ENCODE measurements at regions not wholly inside any gene's neighbourhood (a gene's known extent, or its start where the extent isn't known, plus 50 kb on each side); places are given as distances from the start of the nearest gene placed in this dataset.
A peak's percentile ranks its signal among the peaks of the same experiment; 100 is the strongest.
"Not testable (repeated sequence)": the region's sequence is repeated elsewhere in the genome, so short reads cannot be mapped to it uniquely, and the experiment has no call there.

DNA sequence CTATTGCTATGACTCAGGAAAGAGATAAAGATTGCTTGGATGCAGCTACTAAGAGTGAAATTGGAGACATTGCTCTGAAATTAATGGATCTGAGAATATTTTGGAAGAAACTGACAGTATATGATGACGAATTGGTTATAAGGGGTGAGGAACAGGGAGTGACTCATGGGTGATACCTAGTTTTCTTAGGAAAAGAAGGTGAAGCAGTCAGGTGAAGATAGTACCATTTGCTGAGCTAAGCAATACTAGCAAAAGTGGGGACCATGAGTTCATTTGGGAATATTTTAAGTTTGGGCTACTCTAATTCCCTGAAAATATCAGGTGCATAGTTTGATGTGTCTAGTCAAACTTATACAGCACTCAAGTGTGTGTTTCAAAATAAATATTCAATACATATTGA lies 260.1 kb upstream of the NFIA start:
- DNase-seq, result no peak
- Histone ChIP-seq H3K9me3 (ENCODE audit: control insufficient read depth, low read depth, low read length) (no peaks in the 10 kb centered on the region), H3K27me3 (ENCODE audit: control insufficient read depth, insufficient read depth, low read length) (no peaks in the 10 kb centered on the region), H3K4me3 (ENCODE audit: low read length) (no peak overlapping the region), H3K27ac (ENCODE audit: low read length) (no peak overlapping the region), H3K4me1 (ENCODE audit: control insufficient read depth, insufficient read depth, low read length) (peaks cover 10% of the 10 kb centered on the region), H3K36me3 (ENCODE audit: control insufficient read depth, insufficient read depth, low read length) (no peaks in the 10 kb centered on the region)
- no CpG with 5 or more reads among the region's 1 CpG for WGBS (ENCODE audit: insufficient coverage, low lambda C conversion rate)

DNA sequence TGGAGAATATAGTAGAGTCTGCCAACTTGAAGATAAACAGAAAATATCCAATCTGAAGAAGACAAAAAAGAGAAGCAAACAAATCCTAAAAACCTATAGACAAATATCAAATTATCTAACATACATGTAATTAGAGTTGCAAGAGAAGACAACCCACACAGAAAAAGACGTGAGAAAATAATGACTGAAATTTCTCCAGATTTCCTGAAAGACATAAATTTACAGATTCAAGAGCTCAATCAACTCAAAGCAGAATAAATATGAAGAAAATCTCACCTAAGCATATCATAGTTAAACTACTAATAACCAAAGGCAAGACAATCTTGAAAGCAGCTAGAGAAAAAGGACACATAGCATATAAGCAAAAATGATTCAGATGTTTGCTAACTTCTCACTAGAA lies 261.2 kb upstream of the NFIA start:
- no peaks in the 10 kb centered on the region for H3K36me3 ChIP-seq (ENCODE audit: control insufficient read depth, insufficient read depth, low read length)
- no peaks in the 10 kb centered on the region for H3K27me3 ChIP-seq (ENCODE audit: control insufficient read depth, insufficient read depth, low read length)
- no peak overlapping the region for H3K4me3 ChIP-seq (ENCODE audit: low read length)
- peaks cover 10% of the 10 kb centered on the region for H3K4me1 ChIP-seq (ENCODE audit: control insufficient read depth, insufficient read depth, low read length)
- no peak overlapping the region for H3K27ac ChIP-seq (ENCODE audit: low read length)
- WGBS (ENCODE audit: insufficient coverage, low lambda C conversion rate), result 100% methylated on average over 1 of the region's 1 CpG
- no peak for DNase-seq
- H3K9me3 ChIP-seq (ENCODE audit: control insufficient read depth, low read depth, low read length), result no peaks in the 10 kb centered on the region

DNA sequence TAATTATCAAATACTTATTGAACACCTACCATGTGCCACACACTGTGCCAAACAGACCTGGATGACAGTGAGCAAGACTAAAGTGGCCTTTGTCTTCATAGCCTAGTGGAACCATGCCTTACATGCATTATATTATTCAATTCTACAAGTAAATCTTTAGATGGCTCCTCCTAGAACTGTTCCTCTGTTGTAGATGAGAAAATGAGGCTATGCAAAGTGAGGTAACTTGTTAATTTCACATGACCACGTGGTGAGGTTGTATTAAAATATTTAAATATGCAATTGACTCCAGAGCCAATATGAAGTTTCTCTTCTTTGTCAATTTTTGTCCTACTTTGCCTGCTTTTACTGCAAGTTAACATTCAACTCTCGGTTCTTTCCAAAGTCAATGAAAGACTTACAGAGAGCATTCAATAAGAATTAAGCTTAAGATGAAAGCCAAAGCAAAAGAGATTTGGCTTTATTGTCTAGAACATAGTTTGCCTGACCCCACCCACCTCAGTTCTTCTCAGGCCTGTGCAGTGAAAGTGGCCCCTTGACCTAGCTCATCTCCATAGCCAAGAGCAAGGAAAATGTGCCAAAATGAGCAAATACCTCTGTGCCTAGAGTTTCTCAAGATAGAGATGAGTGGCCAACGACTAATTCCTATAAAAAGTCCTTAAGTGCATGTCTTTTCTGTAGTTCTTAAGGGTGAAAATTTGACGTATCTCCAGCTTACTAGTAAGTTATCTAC lies 263.2 kb upstream of the NFIA start:
- 81% methylated on average over 3 of the region's 4 CpGs for WGBS (ENCODE audit: insufficient coverage, low lambda C conversion rate)
- Histone ChIP-seq H3K27ac (ENCODE audit: low read length) (no peak overlapping the region), H3K4me3 (ENCODE audit: low read length) (no peak overlapping the region), H3K27me3 (ENCODE audit: control insufficient read depth, insufficient read depth, low read length) (no peaks in the 10 kb centered on the region), H3K9me3 (ENCODE audit: control insufficient read depth, low read depth, low read length) (no peaks in the 10 kb centered on the region), H3K4me1 (ENCODE audit: control insufficient read depth, insufficient read depth, low read length) (peaks cover 2% of the 10 kb centered on the region), H3K36me3 (ENCODE audit: control insufficient read depth, insufficient read depth, low read length) (no peaks in the 10 kb centered on the region)
- DNase-seq, result no peak

DNA sequence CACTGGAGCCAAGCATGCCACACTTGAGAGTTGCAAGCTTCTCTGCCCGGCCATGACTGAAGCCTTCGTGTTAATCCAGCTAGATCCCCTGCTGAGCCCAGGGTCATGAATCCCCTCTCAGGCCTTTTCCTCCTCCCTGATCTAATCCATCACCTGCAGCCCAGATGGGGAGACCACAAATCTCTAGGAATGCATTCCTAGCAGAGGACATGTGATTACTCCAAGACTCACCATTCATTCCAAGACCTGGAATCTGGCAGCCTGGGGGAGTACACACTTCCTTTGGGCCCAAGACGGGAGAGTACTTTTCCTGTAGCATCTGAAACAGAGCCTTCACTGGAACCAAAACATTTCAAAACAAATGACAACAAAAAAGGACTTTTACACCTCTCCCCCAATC lies 269.3 kb upstream of the NFIA start:
- Histone ChIP-seq H3K27ac (ENCODE audit: low read length) (no peak overlapping the region), H3K36me3 (ENCODE audit: control insufficient read depth, insufficient read depth, low read length) (no peaks in the 10 kb centered on the region), H3K4me1 (ENCODE audit: control insufficient read depth, insufficient read depth, low read length) (peaks cover 1% of the 10 kb centered on the region), H3K9me3 (ENCODE audit: control insufficient read depth, low read depth, low read length) (no peaks in the 10 kb centered on the region), H3K4me3 (ENCODE audit: low read length) (no peak overlapping the region), H3K27me3 (ENCODE audit: control insufficient read depth, insufficient read depth, low read length) (no peaks in the 10 kb centered on the region)
- DNase-seq, result no peak
- no CpG with 5 or more reads among the region's 3 CpGs for WGBS (ENCODE audit: insufficient coverage, low lambda C conversion rate)

DNA sequence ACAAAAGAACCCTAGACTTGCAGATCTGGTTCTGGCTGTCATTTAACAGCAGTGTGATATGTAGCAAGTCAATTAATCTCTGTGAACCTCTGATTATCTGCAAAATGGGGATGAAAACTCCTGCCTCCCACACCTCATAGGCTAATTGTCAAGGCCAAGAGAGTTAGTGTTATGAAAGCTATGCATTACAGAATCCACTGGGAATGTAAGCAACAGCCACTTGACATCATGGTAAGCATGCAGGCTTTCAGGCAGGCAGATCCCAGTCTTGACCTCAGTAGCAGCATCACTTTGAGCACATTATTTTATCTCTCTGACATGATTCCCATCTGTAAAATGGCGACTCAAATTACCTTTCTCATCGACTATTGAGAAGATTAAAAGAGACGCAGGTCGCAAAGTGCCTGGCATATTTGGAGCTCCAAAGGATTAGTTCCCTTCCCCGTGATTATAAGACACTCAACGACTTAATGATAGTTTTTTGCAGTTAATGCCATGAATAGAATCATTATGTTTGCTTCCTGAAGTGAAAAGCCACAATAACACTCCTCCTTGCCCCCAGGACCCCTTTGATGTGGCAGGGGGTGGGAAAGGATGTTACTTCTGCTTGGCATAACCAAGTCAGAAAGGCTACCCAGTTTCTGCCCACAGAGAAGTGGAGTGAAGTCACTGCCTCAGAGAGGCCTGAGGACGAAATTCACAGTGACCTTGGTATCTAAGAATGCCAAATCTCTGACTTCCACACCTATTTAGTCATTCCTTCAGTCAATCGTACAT lies 273.0 kb upstream of the NFIA start:
- no peaks in the 10 kb centered on the region for H3K27me3 ChIP-seq (ENCODE audit: control insufficient read depth, insufficient read depth, low read length)
- H3K4me1 ChIP-seq (ENCODE audit: control insufficient read depth, insufficient read depth, low read length), result peaks cover 3% of the 10 kb centered on the region
- DNase-seq, result no peak
- peaks cover 9% of the 10 kb centered on the region for H3K9me3 ChIP-seq (ENCODE audit: control insufficient read depth, low read depth, low read length)
- H3K4me3 ChIP-seq (ENCODE audit: low read length), result no peak overlapping the region
- 81% methylated on average over 4 of the region's 8 CpGs for WGBS (ENCODE audit: insufficient coverage, low lambda C conversion rate)
- H3K36me3 ChIP-seq (ENCODE audit: control insufficient read depth, insufficient read depth, low read length), result no peaks in the 10 kb centered on the region
- H3K27ac ChIP-seq (ENCODE audit: low read length), result peak overlapping the region; percentile 45

DNA sequence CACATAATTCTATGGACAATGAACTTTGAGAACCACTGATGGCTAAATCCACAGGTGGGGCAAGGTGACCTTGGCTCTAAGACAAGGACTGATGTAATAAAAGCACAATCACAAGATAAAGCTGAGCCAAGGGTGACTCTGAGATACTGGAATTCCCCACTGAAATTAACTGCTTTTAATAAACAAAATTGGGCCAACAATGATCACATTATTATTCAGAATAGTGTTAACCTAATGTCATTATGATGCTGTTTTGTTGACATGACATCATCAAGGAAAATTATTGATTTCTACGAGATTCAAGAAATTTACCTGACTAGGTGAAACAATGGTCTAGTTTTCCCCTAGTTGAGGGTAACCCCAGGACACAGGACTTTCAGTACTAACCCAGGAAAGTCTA lies 273.7 kb upstream of the NFIA start:
- no peak overlapping the region for H3K4me3 ChIP-seq (ENCODE audit: low read length)
- H3K4me1 ChIP-seq (ENCODE audit: control insufficient read depth, insufficient read depth, low read length), result peaks cover 3% of the 10 kb centered on the region
- H3K27me3 ChIP-seq (ENCODE audit: control insufficient read depth, insufficient read depth, low read length), result no peaks in the 10 kb centered on the region
- no CpG with 5 or more reads among the region's 1 CpG for WGBS (ENCODE audit: insufficient coverage, low lambda C conversion rate)
- peak overlapping the region; percentile 45 for H3K27ac ChIP-seq (ENCODE audit: low read length)
- no peaks in the 10 kb centered on the region for H3K36me3 ChIP-seq (ENCODE audit: control insufficient read depth, insufficient read depth, low read length)
- no peak for DNase-seq
- H3K9me3 ChIP-seq (ENCODE audit: control insufficient read depth, low read depth, low read length), result peaks cover 9% of the 10 kb centered on the region

DNA sequence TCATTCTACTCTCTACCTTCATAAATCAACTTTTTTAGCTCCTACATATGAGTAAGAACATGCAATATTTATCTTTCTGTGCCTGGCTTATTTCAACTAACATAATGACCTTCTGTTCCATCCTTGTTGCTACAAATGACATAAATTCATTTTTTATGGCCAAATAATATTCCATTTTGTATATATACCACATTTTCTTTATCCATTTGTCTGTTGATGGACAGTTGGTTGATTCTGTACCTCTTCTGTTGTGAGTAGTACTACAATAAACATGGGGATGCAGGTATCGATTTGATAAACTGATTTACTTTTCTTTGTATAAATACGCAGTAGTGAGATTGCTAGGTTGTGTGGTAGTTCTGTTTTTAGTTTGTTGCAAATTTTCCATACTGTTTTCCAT lies 279.5 kb upstream of the NFIA start:
- H3K27me3 ChIP-seq (ENCODE audit: control insufficient read depth, insufficient read depth, low read length), result no peaks in the 10 kb centered on the region
- no peaks in the 10 kb centered on the region for H3K36me3 ChIP-seq (ENCODE audit: control insufficient read depth, insufficient read depth, low read length)
- H3K4me3 ChIP-seq (ENCODE audit: low read length), result no peak overlapping the region
- H3K27ac ChIP-seq (ENCODE audit: low read length), result no peak overlapping the region
- no peak for DNase-seq
- WGBS (ENCODE audit: insufficient coverage, low lambda C conversion rate), result 100% methylated on average over 2 of the region's 2 CpGs
- H3K9me3 ChIP-seq (ENCODE audit: control insufficient read depth, low read depth, low read length), result peaks cover 12% of the 10 kb centered on the region
- peaks cover under 1% of the 10 kb centered on the region for H3K4me1 ChIP-seq (ENCODE audit: control insufficient read depth, insufficient read depth, low read length)

DNA sequence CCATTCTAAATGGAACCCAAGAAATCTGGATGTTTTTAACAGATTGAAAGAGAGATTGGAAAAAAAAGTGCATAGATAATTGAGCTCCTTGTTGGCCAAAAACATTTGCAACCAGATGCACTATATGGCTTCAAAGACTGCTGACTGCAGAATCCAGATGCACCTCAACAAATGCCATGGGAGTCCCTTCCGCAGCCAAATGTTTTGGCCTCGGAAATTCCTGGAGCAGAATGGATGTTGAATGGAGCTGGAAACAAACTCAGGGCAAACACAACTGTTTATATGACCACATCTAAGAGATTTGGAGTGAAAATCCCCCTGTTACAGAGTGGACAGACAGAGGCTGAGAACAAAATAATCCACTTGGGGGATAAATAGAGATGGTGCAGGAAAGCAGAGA lies 285.0 kb upstream of the NFIA start:
- Histone ChIP-seq H3K27me3 (ENCODE audit: control insufficient read depth, insufficient read depth, low read length) (no peaks in the 10 kb centered on the region), H3K27ac (ENCODE audit: low read length) (no peak overlapping the region), H3K9me3 (ENCODE audit: control insufficient read depth, low read depth, low read length) (no peaks in the 10 kb centered on the region), H3K4me1 (ENCODE audit: control insufficient read depth, insufficient read depth, low read length) (no peaks in the 10 kb centered on the region), H3K4me3 (ENCODE audit: low read length) (no peak overlapping the region), H3K36me3 (ENCODE audit: control insufficient read depth, insufficient read depth, low read length) (no peaks in the 10 kb centered on the region)
- no CpG with 5 or more reads among the region's 2 CpGs for WGBS (ENCODE audit: insufficient coverage, low lambda C conversion rate)
- DNase-seq, result no peak

DNA sequence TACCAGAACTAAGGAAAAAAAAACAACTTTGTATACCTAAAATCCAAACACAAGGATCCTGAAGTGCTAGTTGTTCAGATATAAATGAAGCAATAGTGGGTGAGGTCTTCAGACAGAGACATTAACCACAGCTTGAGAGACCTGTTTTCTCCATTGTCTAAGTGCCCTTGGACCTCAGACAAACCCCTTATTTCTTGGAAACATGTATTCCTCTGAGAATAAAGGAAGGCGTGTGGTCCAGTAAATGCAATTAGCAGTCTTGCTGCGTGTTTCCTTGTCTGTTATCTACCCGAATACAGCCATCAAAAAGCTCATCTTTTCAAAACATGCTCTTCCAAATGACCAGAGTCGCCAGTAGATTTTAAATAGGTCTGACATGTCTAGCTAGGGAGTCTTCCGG lies 291.1 kb upstream of the NFIA start:
- H3K9me3 ChIP-seq (ENCODE audit: control insufficient read depth, low read depth, low read length), result no peaks in the 10 kb centered on the region
- 100% methylated on average over 1 of the region's 5 CpGs for WGBS (ENCODE audit: insufficient coverage, low lambda C conversion rate)
- no peaks in the 10 kb centered on the region for H3K27me3 ChIP-seq (ENCODE audit: control insufficient read depth, insufficient read depth, low read length)
- H3K4me1 ChIP-seq (ENCODE audit: control insufficient read depth, insufficient read depth, low read length), result no peaks in the 10 kb centered on the region
- H3K27ac ChIP-seq (ENCODE audit: low read length), result no peak overlapping the region
- H3K4me3 ChIP-seq (ENCODE audit: low read length), result no peak overlapping the region
- H3K36me3 ChIP-seq (ENCODE audit: control insufficient read depth, insufficient read depth, low read length), result no peaks in the 10 kb centered on the region
- no peak for DNase-seq

DNA sequence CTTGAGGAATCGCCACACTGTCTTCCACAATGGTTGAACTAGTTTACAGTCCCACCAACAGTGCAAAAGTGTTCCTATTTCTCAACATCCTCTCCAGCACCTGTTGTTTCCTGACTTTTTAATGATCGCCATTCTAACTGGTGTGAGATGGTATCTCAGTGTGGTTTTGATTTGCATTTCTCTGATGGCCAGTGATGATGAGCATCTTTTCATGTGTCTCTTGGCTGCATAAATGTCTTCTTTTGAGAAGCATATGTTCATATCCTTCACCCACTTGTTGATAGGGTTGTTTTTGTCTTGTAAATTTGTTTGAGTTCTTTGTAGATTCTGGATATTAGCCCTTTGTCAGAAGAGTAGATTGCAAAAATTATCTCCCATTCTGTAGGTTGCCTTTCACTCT lies 309.3 kb upstream of the NFIA start:
- not testable (repeated sequence) for H3K9me3 ChIP-seq (ENCODE audit: control insufficient read depth, low read depth, low read length); H3K27me3 ChIP-seq (ENCODE audit: control insufficient read depth, insufficient read depth, low read length); H3K27ac ChIP-seq (ENCODE audit: low read length); H3K4me3 ChIP-seq (ENCODE audit: low read length); H3K4me1 ChIP-seq (ENCODE audit: control insufficient read depth, insufficient read depth, low read length); DNase-seq; H3K36me3 ChIP-seq (ENCODE audit: control insufficient read depth, insufficient read depth, low read length)
- WGBS (ENCODE audit: insufficient coverage, low lambda C conversion rate), result no CpG with 5 or more reads among the region's 2 CpGs

DNA sequence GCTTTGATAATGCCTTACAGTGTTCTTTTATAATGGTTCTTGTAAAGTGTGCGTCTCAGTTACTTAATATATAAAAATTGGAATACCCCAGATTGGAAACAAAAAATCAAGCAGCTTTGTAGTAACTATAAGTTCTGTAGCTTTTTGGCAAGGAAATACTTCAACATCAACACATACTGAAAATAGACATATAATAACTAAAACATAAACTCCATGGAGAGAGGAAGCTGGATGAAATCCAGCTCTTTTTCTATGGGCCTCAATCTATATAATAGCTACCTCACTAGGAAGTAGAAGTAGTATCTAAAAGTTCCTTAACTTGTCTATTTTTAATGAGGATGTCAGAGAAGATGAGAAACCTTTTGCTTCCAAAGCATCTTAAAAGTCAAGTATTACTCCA lies 313.3 kb upstream of the NFIA start:
- H3K4me1 ChIP-seq (ENCODE audit: control insufficient read depth, insufficient read depth, low read length), result no peaks in the 10 kb centered on the region
- no peak overlapping the region for H3K4me3 ChIP-seq (ENCODE audit: low read length)
- no peaks in the 10 kb centered on the region for H3K36me3 ChIP-seq (ENCODE audit: control insufficient read depth, insufficient read depth, low read length)
- no peak overlapping the region for H3K27ac ChIP-seq (ENCODE audit: low read length)
- no peaks in the 10 kb centered on the region for H3K9me3 ChIP-seq (ENCODE audit: control insufficient read depth, low read depth, low read length)
- 100% methylated on average over 1 of the region's 1 CpG for WGBS (ENCODE audit: insufficient coverage, low lambda C conversion rate)
- no peak for DNase-seq
- H3K27me3 ChIP-seq (ENCODE audit: control insufficient read depth, insufficient read depth, low read length), result no peaks in the 10 kb centered on the region

Measured in large intestine (tissue), 3 donors.